ENCODE measurements at regions not wholly inside any gene's neighbourhood (a gene's known extent, or its start where the extent isn't known, plus 50 kb on each side); places are given as distances from the start of the nearest gene placed in this dataset.

GRCh38 chrY:7275751-7276150 is 364.2 kb upstream of the AMELY start:
- TF ChIP-seq CTCF (IDR thresholded peaks at IDR 0.05), result no peak
- no peak for TF ChIP-seq POLR2A (IDR thresholded peaks at IDR 0.05)
